ENCODE measurements at regions not wholly inside any gene's neighbourhood (a gene's known extent, or its start where the extent isn't known, plus 50 kb on each side); places are given as distances from the start of the nearest gene placed in this dataset.

DNA sequence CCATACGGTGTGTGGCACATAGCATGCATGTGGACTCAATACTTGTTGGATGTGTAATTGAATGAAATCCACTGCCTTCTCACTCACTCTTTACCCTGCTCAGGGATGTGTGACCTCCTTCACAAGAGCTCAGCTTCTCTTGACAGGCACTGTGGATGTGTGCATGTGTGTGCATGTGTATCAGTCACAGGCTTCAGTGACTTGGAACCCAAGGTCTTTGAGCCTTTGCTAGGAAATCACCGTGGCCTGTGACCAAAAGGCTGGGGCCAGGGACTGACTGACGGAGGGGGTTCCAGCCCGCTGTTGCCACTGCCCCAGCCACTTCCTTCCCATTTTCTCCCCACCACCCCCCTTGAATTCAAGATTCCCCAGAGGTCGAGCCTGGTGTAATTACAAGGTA, 144.4 kb upstream of the POU3F1 start:
- TF ChIP-seq ZNF274 (IDR thresholded peaks at IDR 0.05; ENCODE audit: borderline replicate concordance, low read depth, low read length), result no peak
- TF ChIP-seq SETDB1 (IDR thresholded peaks at IDR 0.05; ENCODE audit: low read length), result no peak
- no peak for TF ChIP-seq POLR2AphosphoS5 (IDR thresholded peaks at IDR 0.05; ENCODE audit: control insufficient read depth, insufficient read depth, low read depth, low read length)
- TF ChIP-seq CHD1 (IDR thresholded peaks at IDR 0.05; ENCODE audit: low read length), result no peak
- no peak for TF ChIP-seq CEBPB (tag; IDR thresholded peaks at IDR 0.05)

All from K562 (cell line).